Astrocyte of the cerebellum (primary cell): ENCODE measurements at regions not wholly inside any gene's neighbourhood (a gene's known extent, or its start where the extent isn't known, plus 50 kb on each side); places are given as distances from the start of the nearest gene placed in this dataset.
"Not testable (repeated sequence)": the region's sequence is repeated elsewhere in the genome, so short reads cannot be mapped to it uniquely, and the experiment has no call there.

Experiments
- DNase-seq: peaks from one replicate; pipeline ENCODE4 v3.0.0-alpha.2; 2011; ENCODE audit warnings: low read depth
- H3K4me3 ChIP-seq: 2 replicates; pipeline ENCODE4 v1.5.1; 2011; ENCODE audit warnings: mild to moderate bottlenecking, low read depth, low read length, moderate library complexity
- in situ Hi-C: cut with HindIII; loops from 2 replicates; pipeline ENCODE4 v1.10.0; 2017; ENCODE audit warnings: low sequenced_read_pairs
- TF ChIP-seq, protein P1 (sequence below): IDR thresholded peaks from 2 replicates; pipeline ENCODE4 v1.5.1; 2012; ENCODE audit warnings: low read length, low read depth, moderate library complexity, mild to moderate bottlenecking; ENCODE audit errors: missing control alignments

DNA sequence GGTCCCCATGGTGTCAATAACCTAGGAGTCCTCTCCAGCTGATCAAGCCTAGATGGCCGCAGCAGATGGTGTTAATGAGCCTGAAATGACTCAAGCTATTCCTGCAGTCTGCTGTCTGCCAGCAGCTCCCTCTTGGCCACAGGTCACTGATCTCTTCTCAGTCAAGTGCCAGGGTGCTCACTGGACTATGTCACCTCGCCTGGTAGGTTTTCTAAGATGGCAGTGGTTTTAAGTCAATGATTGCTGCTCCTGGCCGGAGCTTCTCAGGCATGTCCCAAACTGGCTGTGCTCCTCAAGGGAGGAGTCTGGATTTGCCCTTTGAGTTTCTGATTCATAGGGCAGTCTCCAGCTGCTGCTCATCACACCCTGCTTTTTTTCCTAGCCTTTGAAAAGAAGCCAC lies 58.6 kb upstream of the SHISA6 start:
- TF ChIP-seq, protein P1, sequence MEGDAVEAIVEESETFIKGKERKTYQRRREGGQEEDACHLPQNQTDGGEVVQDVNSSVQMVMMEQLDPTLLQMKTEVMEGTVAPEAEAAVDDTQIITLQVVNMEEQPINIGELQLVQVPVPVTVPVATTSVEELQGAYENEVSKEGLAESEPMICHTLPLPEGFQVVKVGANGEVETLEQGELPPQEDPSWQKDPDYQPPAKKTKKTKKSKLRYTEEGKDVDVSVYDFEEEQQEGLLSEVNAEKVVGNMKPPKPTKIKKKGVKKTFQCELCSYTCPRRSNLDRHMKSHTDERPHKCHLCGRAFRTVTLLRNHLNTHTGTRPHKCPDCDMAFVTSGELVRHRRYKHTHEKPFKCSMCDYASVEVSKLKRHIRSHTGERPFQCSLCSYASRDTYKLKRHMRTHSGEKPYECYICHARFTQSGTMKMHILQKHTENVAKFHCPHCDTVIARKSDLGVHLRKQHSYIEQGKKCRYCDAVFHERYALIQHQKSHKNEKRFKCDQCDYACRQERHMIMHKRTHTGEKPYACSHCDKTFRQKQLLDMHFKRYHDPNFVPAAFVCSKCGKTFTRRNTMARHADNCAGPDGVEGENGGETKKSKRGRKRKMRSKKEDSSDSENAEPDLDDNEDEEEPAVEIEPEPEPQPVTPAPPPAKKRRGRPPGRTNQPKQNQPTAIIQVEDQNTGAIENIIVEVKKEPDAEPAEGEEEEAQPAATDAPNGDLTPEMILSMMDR = no peak
- H3K4me3 ChIP-seq = no peak overlapping the region
- no peak for DNase-seq
- in situ Hi-C loops = no loop called here

DNA sequence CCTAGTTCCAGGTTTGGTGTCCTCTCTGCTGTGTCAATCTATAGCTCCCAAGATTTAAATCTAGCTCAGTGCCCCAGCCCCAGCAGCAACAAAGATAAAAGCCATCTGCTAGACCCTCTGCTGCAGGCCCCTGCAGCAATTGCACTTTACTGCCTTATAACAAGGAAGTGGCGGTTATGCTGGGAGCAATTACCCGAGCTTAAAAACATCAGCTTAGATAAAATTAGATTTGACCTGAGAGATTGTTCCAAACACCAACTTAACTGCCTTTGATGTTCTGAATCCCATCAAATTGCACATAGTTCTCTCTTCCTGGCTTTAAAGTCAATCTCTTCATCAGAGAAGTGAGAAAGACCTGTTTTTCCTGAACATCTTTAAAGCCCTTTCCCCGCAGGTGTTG lies 62.4 kb upstream of the SHISA6 start:
- in situ Hi-C loops = no loop called here
- DNase-seq = no peak
- H3K4me3 ChIP-seq = no peak overlapping the region
- TF ChIP-seq, protein P1 = no peak

DNA sequence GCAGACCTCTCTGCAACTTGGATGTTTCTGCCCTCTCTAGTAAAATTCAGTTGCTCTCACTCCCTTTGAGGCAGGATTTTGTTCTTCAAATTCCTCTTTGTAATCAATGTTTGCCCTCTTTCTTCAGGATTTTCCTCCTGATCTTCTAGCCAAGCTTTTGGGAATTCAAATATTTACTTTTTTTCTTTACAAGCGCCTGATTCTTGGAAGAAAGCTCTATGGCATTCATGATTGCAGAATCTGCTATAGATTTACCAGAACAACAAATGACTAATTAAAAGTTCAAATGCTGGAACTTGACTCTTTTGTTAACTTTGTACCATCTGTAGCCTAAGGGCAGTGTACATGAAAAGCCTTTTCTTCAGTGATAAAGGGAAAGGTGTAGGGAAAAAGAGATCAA lies 63.7 kb upstream of the SHISA6 start:
- TF ChIP-seq, protein P1 = no peak
- in situ Hi-C loops = no loop called here
- no peak overlapping the region for H3K4me3 ChIP-seq
- DNase-seq = no peak

DNA sequence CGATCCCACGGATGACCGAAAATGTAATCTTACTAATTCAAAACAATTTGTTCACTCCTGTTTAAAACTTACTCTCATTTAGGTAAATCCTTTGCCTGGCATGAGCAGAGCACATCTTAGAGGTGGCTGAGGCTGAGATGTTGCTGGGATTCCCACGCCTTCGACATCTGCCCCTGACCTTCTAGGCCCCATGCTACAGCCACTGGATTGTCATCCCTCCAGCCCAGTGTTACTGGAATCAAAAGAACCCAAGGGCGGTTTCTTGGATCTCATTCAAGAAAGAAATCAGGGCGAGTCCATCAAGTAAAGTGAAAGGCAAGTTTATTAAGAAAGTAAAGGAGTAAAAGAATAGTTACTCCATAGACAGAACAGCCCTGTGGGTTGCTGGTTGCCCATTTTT lies 64.5 kb upstream of the SHISA6 start:
- no peak for DNase-seq
- TF ChIP-seq, protein P1 = no peak
- no peak overlapping the region for H3K4me3 ChIP-seq
- in situ Hi-C loops = no loop called here

DNA sequence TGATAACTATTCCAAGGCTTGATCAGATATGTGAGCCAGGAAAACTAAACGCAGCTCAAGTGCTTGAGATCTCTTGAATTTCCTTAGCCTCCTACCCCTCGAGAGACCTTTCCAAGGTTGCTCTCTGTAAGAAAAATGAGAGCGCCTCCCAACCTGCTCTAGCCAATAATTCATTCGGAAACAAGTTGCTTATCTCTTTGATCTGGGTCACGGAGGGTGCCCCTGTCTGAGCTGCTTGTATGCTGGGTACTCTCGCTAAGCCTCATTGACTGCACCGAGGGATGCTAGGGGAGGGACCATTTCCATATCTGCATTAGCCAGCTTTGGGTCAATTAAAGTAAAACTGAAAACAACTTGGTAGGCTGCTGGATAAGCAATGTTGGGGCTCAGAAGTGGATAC lies 70.1 kb upstream of the SHISA6 start:
- TF ChIP-seq, protein P1 = no peak
- no peak for DNase-seq
- H3K4me3 ChIP-seq = no peak overlapping the region
- in situ Hi-C loops = no loop called here

DNA sequence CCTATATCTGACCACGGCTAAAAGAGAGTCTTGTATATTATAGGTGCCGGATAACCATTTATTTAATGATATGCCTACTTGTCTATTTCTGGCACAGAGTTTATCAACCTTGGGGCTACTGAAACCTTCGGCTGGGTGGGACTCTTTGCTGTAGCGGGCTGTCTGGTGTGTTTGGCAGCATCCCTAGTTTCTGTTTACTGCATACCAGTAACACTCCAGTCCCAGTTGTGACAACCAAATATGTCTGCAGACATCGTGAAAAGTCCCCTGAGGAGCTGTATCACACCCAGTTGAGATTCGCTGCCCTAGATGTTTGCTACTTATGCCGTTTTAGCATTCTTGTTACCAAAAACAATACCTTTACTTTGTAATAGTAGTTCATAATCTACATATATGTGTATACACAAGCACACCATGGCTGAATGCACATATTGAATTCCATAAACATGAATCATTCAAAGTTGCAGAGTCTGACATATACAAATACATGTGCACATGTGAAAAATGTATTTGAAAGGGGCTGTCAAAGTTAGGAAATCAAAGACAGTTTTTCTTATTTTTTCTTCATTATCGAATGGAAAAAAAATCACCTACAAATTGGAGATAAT lies 89.1 kb upstream of the SHISA6 start:
- DNase-seq = no peak
- TF ChIP-seq, protein P1 = no peak
- in situ Hi-C loops = no loop called here
- H3K4me3 ChIP-seq = no peak overlapping the region

DNA sequence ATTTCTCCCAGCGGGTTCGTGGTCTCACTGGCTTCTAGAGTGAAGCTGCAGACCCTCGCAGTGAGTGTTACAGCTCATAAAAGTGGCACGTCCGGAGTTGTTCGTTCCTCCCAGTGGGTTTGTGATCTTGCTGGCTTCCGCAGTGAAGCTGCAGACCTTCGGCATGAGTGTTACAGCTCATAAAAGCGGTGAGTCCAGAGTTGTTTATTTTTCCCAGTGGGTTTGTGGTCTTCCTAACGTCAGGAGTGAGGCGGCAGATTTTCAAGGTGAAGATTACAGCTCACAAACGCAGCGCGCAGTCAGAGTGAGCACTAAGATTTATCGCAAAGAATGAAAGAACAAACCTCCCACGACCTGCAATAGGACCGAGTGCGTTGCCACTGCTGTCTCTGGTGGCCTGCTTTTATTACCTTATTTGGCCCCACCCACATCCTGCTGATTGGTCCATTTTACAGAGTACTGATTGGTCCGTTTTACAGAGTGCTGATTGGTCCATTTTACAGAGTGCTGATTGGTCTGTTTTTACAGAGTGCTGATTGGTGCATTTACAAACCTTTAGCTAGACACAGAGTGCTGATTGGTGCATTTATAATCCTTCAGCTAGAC lies 90.0 kb upstream of the SHISA6 start:
- DNase-seq, in situ Hi-C loops, H3K4me3 ChIP-seq: not testable (repeated sequence)
